HepG2 (cell line): ENCODE measurements at regions not wholly inside any gene's neighbourhood (a gene's known extent, or its start where the extent isn't known, plus 50 kb on each side); places are given as distances from the start of the nearest gene placed in this dataset.

Experiments
- CTCF ChIP-seq: sonication (generic); formaldehyde crosslinking; IDR thresholded peaks from 2 replicates; pipeline ENCODE4 v1.5.0; 2020; ENCODE audit warnings: mild to moderate bottlenecking, missing genetic modification reagents, moderate library complexity
- PCBP1 ChIP-seq: fragments of 200-400 bp; formaldehyde crosslinking; IDR thresholded peaks from 2 replicates; pipeline ENCODE4 v1.6.1; 2017; ENCODE audit warnings: mild to moderate bottlenecking, low read depth, low read length, borderline replicate concordance
- TF ChIP-seq, protein P1 (sequence below): sonication (generic); formaldehyde crosslinking; IDR thresholded peaks from 2 replicates; pipeline ENCODE4 v1.5.0; 2020; ENCODE audit warnings: missing genetic modification reagents, mild to moderate bottlenecking, borderline replicate concordance

- TF ChIP-seq, protein P1, sequence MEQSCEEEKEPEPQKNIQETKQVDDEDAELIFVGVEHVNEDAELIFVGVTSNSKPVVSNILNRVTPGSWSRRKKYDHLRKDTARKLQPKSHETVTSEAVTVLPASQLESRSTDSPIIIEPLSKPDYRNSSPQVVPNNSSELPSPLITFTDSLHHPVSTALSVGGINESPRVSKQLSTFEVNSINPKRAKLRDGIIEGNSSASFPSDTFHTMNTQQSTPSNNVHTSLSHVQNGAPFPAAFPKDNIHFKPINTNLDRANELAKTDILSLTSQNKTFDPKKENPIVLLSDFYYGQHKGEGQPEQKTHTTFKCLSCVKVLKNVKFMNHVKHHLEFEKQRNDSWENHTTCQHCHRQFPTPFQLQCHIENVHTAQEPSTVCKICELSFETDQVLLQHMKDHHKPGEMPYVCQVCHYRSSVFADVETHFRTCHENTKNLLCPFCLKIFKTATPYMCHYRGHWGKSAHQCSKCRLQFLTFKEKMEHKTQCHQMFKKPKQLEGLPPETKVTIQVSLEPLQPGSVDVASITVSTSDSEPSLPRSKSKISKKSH (CRISPR knock-in tag) = no peak
- no peak for TF ChIP-seq CTCF
- no peak for TF ChIP-seq PCBP1
Observed at GRCh38 chr4:174438711-174439110, 83.6 kb downstream of the HPGD start.
